ENCODE measurements at regions not wholly inside any gene's neighbourhood (a gene's known extent, or its start where the extent isn't known, plus 50 kb on each side); places are given as distances from the start of the nearest gene placed in this dataset.

- no peaks in the 10 kb centered on the region for H3K27me3 ChIP-seq
- no peak for DNase-seq
- intact Hi-C loops (cut with DNase I): no loop called here
- TF ChIP-seq CTCF (IDR thresholded peaks at IDR 0.05): no peak
- no peak for TF ChIP-seq EP300 (IDR thresholded peaks at IDR 0.05)
- TF ChIP-seq POLR2A (IDR thresholded peaks at IDR 0.05): no peak
- no peaks in the 10 kb centered on the region for H3K9me3 ChIP-seq
- H3K36me3 ChIP-seq: no peaks in the 10 kb centered on the region
- no peak overlapping the region for H3K4me3 ChIP-seq
- no peaks in the 10 kb centered on the region for H3K4me1 ChIP-seq (ENCODE audit: insufficient read depth)
- no peak overlapping the region for H3K27ac ChIP-seq
- WGBS, 3 donors: 46 to 67% (median 54%) methylated on average over 1 of the region's 1 CpG
Observed at GRCh38 chr10:53260213-53260612, 487.6 kb upstream of the MBL2 start.

DNA sequence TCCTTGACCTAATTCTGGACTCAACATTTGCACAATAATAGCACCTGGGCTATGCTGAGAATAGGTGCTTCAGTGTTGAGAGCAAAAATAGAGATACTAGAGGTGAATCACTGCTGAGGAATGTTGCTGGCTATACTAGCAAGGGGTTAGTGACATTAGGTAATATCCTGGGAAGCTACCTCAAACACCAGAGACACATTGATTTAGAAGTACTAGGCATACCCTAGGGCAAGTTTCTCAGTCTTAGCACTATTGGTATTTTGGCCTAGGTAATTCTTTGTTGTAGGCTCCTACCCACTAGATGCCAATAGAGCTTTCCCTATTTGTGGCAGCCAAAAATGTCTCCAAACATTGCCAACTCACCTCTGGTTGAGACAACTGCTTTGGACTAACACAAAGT lies 484.0 kb upstream of the MBL2 start:
- H3K36me3 ChIP-seq: no peaks in the 10 kb centered on the region
- no peaks in the 10 kb centered on the region for H3K9me3 ChIP-seq
- no peak overlapping the region for H3K4me3 ChIP-seq
- TF ChIP-seq CTCF (IDR thresholded peaks at IDR 0.05) (no peak), POLR2A (IDR thresholded peaks at IDR 0.05) (no peak), EP300 (IDR thresholded peaks at IDR 0.05) (no peak)
- intact Hi-C loops (cut with DNase I): no loop called here
- no peak for DNase-seq
- H3K27ac ChIP-seq: no peak overlapping the region
- no peaks in the 10 kb centered on the region for H3K4me1 ChIP-seq (ENCODE audit: insufficient read depth)
- H3K27me3 ChIP-seq: no peaks in the 10 kb centered on the region

GRCh38 chr10:53255661-53256205 lies 483.1 kb upstream of the MBL2 start:
- no peaks in the 10 kb centered on the region for H3K4me1 ChIP-seq (ENCODE audit: insufficient read depth)
- no peaks in the 10 kb centered on the region for H3K9me3 ChIP-seq
- no peak for DNase-seq
- no peaks in the 10 kb centered on the region for H3K27me3 ChIP-seq
- no peak overlapping the region for H3K4me3 ChIP-seq
- no peak overlapping the region for H3K27ac ChIP-seq
- WGBS, 3 donors: 37 to 52% (median 48%) methylated on average over 1 of the region's 1 CpG
- H3K36me3 ChIP-seq: no peaks in the 10 kb centered on the region
- intact Hi-C loops (cut with DNase I): no loop called here
- TF ChIP-seq EP300 (IDR thresholded peaks at IDR 0.05) (no peak), CTCF (IDR thresholded peaks at IDR 0.05) (no peak), POLR2A (IDR thresholded peaks at IDR 0.05) (no peak)

GRCh38 chr10:53253221-53253620 lies 480.6 kb upstream of the MBL2 start:
- no peak overlapping the region for H3K27ac ChIP-seq
- H3K27me3 ChIP-seq: no peaks in the 10 kb centered on the region
- DNase-seq: no peak
- no peak for TF ChIP-seq CTCF (IDR thresholded peaks at IDR 0.05)
- TF ChIP-seq POLR2A (IDR thresholded peaks at IDR 0.05): no peak
- TF ChIP-seq EP300 (IDR thresholded peaks at IDR 0.05): no peak
- intact Hi-C loops (cut with DNase I): no loop called here
- H3K4me1 ChIP-seq (ENCODE audit: insufficient read depth): no peaks in the 10 kb centered on the region
- WGBS, 3 donors: 58 to 61% (median 60%) methylated on average over 3 of the region's 3 CpGs
- no peaks in the 10 kb centered on the region for H3K9me3 ChIP-seq
- no peak overlapping the region for H3K4me3 ChIP-seq
- no peaks in the 10 kb centered on the region for H3K36me3 ChIP-seq
